H9 (cell line): ENCODE measurements at regions not wholly inside any gene's neighbourhood (a gene's known extent, or its start where the extent isn't known, plus 50 kb on each side); places are given as distances from the start of the nearest gene placed in this dataset.

Experiments
- DNase-seq: peaks from one replicate; pipeline ENCODE4 v3.0.0-alpha.2; 2017
- H2AFZ ChIP-seq: one replicate; pipeline ENCODE4 v1.6.1; 2013; ENCODE audit warnings: mild to moderate bottlenecking, low read length, control low read depth, moderate library complexity
- H2AK5ac ChIP-seq: 2 replicates; pipeline ENCODE4 v1.6.1; 2013; ENCODE audit warnings: low read length, control low read depth, mixed read lengths; ENCODE audit not compliant: insufficient read length
- H2BK120ac ChIP-seq: one replicate; pipeline ENCODE4 v1.6.1; 2013; ENCODE audit warnings: low read depth, mild to moderate bottlenecking, low read length, control low read depth, inconsistent platforms; ENCODE audit not compliant: poor library complexity, severe bottlenecking
- H2BK12ac ChIP-seq: 2 replicates; pipeline ENCODE4 v1.6.1; 2013; ENCODE audit warnings: low read length, control low read depth, mixed read lengths, low read depth; ENCODE audit not compliant: insufficient read length
- H2BK15ac ChIP-seq: 2 replicates; pipeline ENCODE4 v1.6.1; 2013; ENCODE audit warnings: low read depth, low read length, control low read depth
- H2BK20ac ChIP-seq: one replicate; pipeline ENCODE4 v1.6.1; 2013; ENCODE audit warnings: low read depth, mild to moderate bottlenecking, low read length, control low read depth, inconsistent platforms; ENCODE audit not compliant: poor library complexity, severe bottlenecking
- H2BK5ac ChIP-seq: 2 replicates; pipeline ENCODE4 v1.6.1; 2013; ENCODE audit warnings: low read length, control low read depth, mixed read lengths; ENCODE audit not compliant: insufficient read length
- H3K14ac ChIP-seq: 2 replicates; pipeline ENCODE4 v1.6.1; 2013; ENCODE audit warnings: low read length, control low read depth; ENCODE audit not compliant: insufficient read depth
- H3K18ac ChIP-seq: 2 replicates; pipeline ENCODE4 v1.6.1; 2013; ENCODE audit warnings: low read depth, mild to moderate bottlenecking, mixed read lengths, low read length, control low read depth; ENCODE audit not compliant: insufficient read length
- H3K23ac ChIP-seq: 2 replicates; pipeline ENCODE4 v1.6.1; 2013; ENCODE audit warnings: low read length, control low read depth, mixed read lengths, low read depth; ENCODE audit not compliant: insufficient read length
- H3K23me2 ChIP-seq: 2 replicates; pipeline ENCODE4 v1.6.1; 2013; ENCODE audit warnings: low read depth, mild to moderate bottlenecking, mixed read lengths, low read length, control low read depth; ENCODE audit not compliant: insufficient read length, poor library complexity, severe bottlenecking
- H3K27ac ChIP-seq: 2 replicates; pipeline ENCODE4 v1.5.1; 2013; ENCODE audit warnings: low read length, control low read depth, mixed read lengths, low read depth; ENCODE audit not compliant: insufficient read length
- H3K27me3 ChIP-seq: 2 replicates; pipeline ENCODE4 v1.6.1; 2013; ENCODE audit warnings: low read length, control low read depth, inconsistent platforms; ENCODE audit not compliant: insufficient read depth
- H3K4ac ChIP-seq: 2 replicates; pipeline ENCODE4 v1.6.1; 2013; ENCODE audit warnings: low read depth, mild to moderate bottlenecking, control low read depth, inconsistent platforms, low read length, moderate library complexity
- H3K4me1 ChIP-seq: 2 replicates; pipeline ENCODE4 v1.6.1; 2013; ENCODE audit warnings: low read length, control low read depth, inconsistent platforms; ENCODE audit not compliant: insufficient read depth
- H3K4me2 ChIP-seq: 2 replicates; pipeline ENCODE4 v1.6.1; 2013; ENCODE audit warnings: low read length, control low read depth, mixed read lengths; ENCODE audit not compliant: insufficient read length, insufficient read depth
- H3K56ac ChIP-seq: 2 replicates; pipeline ENCODE4 v1.6.1; 2013; ENCODE audit warnings: low read depth, mild to moderate bottlenecking, mixed read lengths, low read length, control low read depth; ENCODE audit not compliant: insufficient read length
- H3K79me1 ChIP-seq: 2 replicates; pipeline ENCODE4 v1.6.1; 2013; ENCODE audit warnings: low read depth, mild to moderate bottlenecking, moderate library complexity, low read length, control low read depth, inconsistent platforms; ENCODE audit not compliant: insufficient read depth, poor library complexity, severe bottlenecking
- H3K79me2 ChIP-seq: 2 replicates; pipeline ENCODE4 v1.6.1; 2013; ENCODE audit warnings: low read length, control low read depth, inconsistent platforms; ENCODE audit not compliant: insufficient read depth
- H3K9ac ChIP-seq: 2 replicates; pipeline ENCODE4 v1.6.1; 2013; ENCODE audit warnings: low read length, control low read depth, mixed read lengths; ENCODE audit not compliant: insufficient read length; ENCODE audit errors: extremely low read depth
- H3K9me3 ChIP-seq: one replicate; pipeline ENCODE4 v1.6.1; 2013; ENCODE audit warnings: low read depth, low read length, inconsistent platforms; ENCODE audit not compliant: control insufficient read depth
- H3T11ph ChIP-seq: one replicate; pipeline ENCODE4 v1.6.1; 2013; ENCODE audit warnings: mild to moderate bottlenecking, low read length, control low read depth, inconsistent platforms
- H4K20me1 ChIP-seq: one replicate; pipeline ENCODE4 v1.6.1; 2013; ENCODE audit not compliant: control insufficient read depth, insufficient read length, insufficient read depth
- H4K5ac ChIP-seq: 2 replicates; pipeline ENCODE4 v1.6.1; 2013; ENCODE audit warnings: low read depth, mild to moderate bottlenecking, mixed read lengths, low read length, control low read depth; ENCODE audit not compliant: insufficient read length
- H4K8ac ChIP-seq: replicated peaks from 2 replicates; pipeline ENCODE4 v1.6.1; 2013; ENCODE audit warnings: low read length, control low read depth, mixed read lengths, low read depth; ENCODE audit not compliant: insufficient read length
- H4K91ac ChIP-seq: 2 replicates; pipeline ENCODE4 v1.6.1; 2013; ENCODE audit warnings: low read depth, mild to moderate bottlenecking, moderate library complexity, mixed read lengths, low read length, control low read depth; ENCODE audit not compliant: insufficient read length
- H3K27ac Mint-ChIP-seq, 3 experiments: 2 replicates in 2 of 3; 3 replicates in 1 of 3; pipeline ENCODE4 v1.8.0; 2020 to 2021; ENCODE audit warnings: mixed read lengths in 3 of 3, mild to moderate bottlenecking in 1 of 3, moderate library complexity in 1 of 3
- H3K27me3 Mint-ChIP-seq: 2 replicates; pipeline ENCODE4 v1.8.0; 2021; ENCODE audit warnings: low read depth, mild to moderate bottlenecking, moderate library complexity, mixed read lengths
- H3K36me3 Mint-ChIP-seq, 3 experiments: 2 replicates in 2 of 3; 3 replicates in 1 of 3; pipeline ENCODE4 v1.8.0; 2020 to 2021; ENCODE audit warnings: low read depth in 3 of 3, mixed read lengths in 3 of 3; ENCODE audit not compliant: insufficient read depth in 1 of 3
- H3K4me1 Mint-ChIP-seq, 2 experiments: 2 replicates each; pipeline ENCODE4 v1.8.0; 2020; ENCODE audit warnings: mixed read lengths in 2 of 2
- H3K4me3 Mint-ChIP-seq, 2 experiments: 2 replicates in 1 of 2; 3 replicates in 1 of 2; pipeline ENCODE4 v1.8.0; 2020 to 2021; ENCODE audit warnings: mild to moderate bottlenecking in 2 of 2, mixed read lengths in 2 of 2, moderate library complexity in 1 of 2
- H3K9me3 Mint-ChIP-seq, 2 experiments: 2 replicates in 1 of 2; 3 replicates in 1 of 2; pipeline ENCODE4 v1.8.0; 2020; ENCODE audit warnings: mild to moderate bottlenecking in 2 of 2, mixed read lengths in 2 of 2, moderate library complexity in 1 of 2
- WGBS: extraction: QIAGEN DNeasy Blood & Tissue Kit; methylation state at CpG from one replicate; pipeline ENCODE4 v1.1.7; 2013; ENCODE audit warnings: missing lambda C conversion rate, low lambda C conversion rate, mixed read lengths; ENCODE audit not compliant: insufficient read length; ENCODE audit errors: extremely low coverage; 5-methylcytosine and 5-hydroxymethylcytosine counted together
- TF ChIP-seq, protein P1 (sequence below): fragments of 200-600 bp; sonication (generic); conservative IDR thresholded peaks from 3 replicates; pipeline ENCODE4 v1.8.0; 2021; ENCODE audit warnings: antibody characterized with exemption, mild to moderate bottlenecking

DNA sequence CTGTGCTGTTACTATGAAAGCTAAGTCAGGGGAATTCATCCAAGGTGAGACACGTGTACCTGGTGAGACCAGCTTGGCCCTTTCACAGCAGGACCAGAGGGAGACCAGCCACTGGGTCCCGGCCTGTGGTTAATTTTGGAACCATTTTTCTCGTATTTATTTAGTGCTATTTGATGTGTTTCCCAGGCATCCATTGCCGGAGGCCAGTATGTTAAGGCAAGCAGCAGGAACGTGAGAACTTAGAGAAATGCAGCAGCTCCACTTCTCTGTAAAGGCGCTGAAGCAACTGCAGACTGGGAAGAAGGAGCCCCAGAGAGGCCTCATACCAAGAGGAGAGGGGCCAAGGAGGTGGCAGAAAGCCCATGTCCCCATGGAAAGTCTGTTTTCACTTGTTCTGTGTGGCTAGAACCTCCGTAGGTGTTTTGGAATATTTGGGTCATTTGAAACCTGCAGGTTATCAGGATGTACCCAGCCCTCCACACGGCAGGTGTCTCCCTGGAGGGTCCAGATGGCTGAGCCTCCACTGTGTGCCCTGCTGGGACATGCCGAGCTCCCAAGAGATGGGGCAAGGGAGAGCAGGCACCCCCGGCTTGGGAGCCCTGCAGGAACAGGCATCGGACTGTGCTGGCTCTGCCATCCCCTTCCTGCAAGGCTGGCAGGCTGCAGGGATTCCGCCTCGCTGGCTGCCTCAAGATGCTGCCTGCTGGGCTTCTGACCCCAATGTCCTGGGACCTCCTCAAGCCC is 256.0 kb upstream of the RAB6C start:
- Histone ChIP-seq H3K9me3 (no peaks in the 10 kb centered on the region), H2BK5ac (no peak overlapping the region), H3K79me2 (no peaks in the 10 kb centered on the region), H2BK20ac (no peak overlapping the region), H2AFZ (no peak overlapping the region), H3K4me2 (no peak overlapping the region), H2AK5ac (no peak overlapping the region), H3K9ac (no peak overlapping the region), H4K5ac (no peak overlapping the region), H3K27me3 (no peaks in the 10 kb centered on the region), H3K27ac (no peak overlapping the region), H3K56ac (no peak overlapping the region), H4K91ac (no peak overlapping the region), H3T11ph (no peak overlapping the region), H4K20me1 (no peaks in the 10 kb centered on the region), H2BK15ac (no peak overlapping the region), H2BK120ac (no peak overlapping the region), H3K23ac (no peak overlapping the region), H3K18ac (no peak overlapping the region), H3K4ac (no peak overlapping the region), H3K23me2 (no peaks in the 10 kb centered on the region), H4K8ac (no peak overlapping the region), H3K4me1 (peaks cover 3% of the 10 kb centered on the region; the same call in 1 of the 2 replicates), H3K14ac (no peak overlapping the region; the same call in 1 of the 2 replicates), H2BK12ac (no peak overlapping the region), H3K79me1 (no peaks in the 10 kb centered on the region)
- DNase-seq = no peak
- Mint-ChIP-seq H3K36me3 (no peaks in the 10 kb centered on the region), H3K9me3 (no peaks in the 10 kb centered on the region), H3K27me3 (no peaks in the 10 kb centered on the region), H3K4me3 (no peak overlapping the region), H3K4me1 (peaks cover 8 to 12% of the 10 kb centered on the region in 2 experiments), H3K27ac (peak overlapping the region in 1 of 3 experiments; percentile 67; a peak in 1 of 7 replicates)
- TF ChIP-seq, protein P1, sequence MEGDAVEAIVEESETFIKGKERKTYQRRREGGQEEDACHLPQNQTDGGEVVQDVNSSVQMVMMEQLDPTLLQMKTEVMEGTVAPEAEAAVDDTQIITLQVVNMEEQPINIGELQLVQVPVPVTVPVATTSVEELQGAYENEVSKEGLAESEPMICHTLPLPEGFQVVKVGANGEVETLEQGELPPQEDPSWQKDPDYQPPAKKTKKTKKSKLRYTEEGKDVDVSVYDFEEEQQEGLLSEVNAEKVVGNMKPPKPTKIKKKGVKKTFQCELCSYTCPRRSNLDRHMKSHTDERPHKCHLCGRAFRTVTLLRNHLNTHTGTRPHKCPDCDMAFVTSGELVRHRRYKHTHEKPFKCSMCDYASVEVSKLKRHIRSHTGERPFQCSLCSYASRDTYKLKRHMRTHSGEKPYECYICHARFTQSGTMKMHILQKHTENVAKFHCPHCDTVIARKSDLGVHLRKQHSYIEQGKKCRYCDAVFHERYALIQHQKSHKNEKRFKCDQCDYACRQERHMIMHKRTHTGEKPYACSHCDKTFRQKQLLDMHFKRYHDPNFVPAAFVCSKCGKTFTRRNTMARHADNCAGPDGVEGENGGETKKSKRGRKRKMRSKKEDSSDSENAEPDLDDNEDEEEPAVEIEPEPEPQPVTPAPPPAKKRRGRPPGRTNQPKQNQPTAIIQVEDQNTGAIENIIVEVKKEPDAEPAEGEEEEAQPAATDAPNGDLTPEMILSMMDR = no peak
- no CpG with 5 or more reads among the region's 13 CpGs for WGBS
